SIG-M5 (cell line): ENCODE measurements at regions not wholly inside any gene's neighbourhood (a gene's known extent, or its start where the extent isn't known, plus 50 kb on each side); places are given as distances from the start of the nearest gene placed in this dataset.

ENCODE experiments used
- DNase-seq: peaks from one replicate; lab custom pipeline; 2025; lab: John Stamatoyannopoulos, UW

- no peak for DNase-seq
Measured at GRCh38 chr2:60052601-60053000, 500.9 kb downstream of the BCL11A start.

- DNase-seq = no peak
Measured at GRCh38 chr2:60051991-60052390, 501.5 kb downstream of the BCL11A start.

- no peak for DNase-seq
Measured at GRCh38 chr2:60047944-60048525, 505.4 kb downstream of the BCL11A start.

- no peak for DNase-seq
Measured at GRCh38 chr2:60047347-60047746, 506.1 kb downstream of the BCL11A start.

GRCh38 chr2:60046529-60046928, 506.9 kb downstream of the BCL11A start:
- no peak for DNase-seq

GRCh38 chr2:60045456-60045855, 508.0 kb downstream of the BCL11A start:
- no peak for DNase-seq

- no peak for DNase-seq
Measured at GRCh38 chr2:60044484-60044883, 509.0 kb downstream of the BCL11A start.

GRCh38 chr2:60042023-60042422, 511.4 kb downstream of the BCL11A start:
- DNase-seq = no peak

GRCh38 chr2:60033325-60033724, 520.1 kb downstream of the BCL11A start:
- no peak for DNase-seq

- no peak for DNase-seq
Measured at GRCh38 chr2:60029566-60029883, 523.9 kb downstream of the BCL11A start.

GRCh38 chr2:60028849-60029565, 524.4 kb downstream of the BCL11A start:
- DNase-seq = no peak

- DNase-seq = no peak
Measured at GRCh38 chr2:60025496-60025895, 528.0 kb downstream of the BCL11A start.

GRCh38 chr2:60023256-60023985, 530.0 kb downstream of the BCL11A start:
- no peak for DNase-seq

GRCh38 chr2:60007671-60008070, 545.8 kb downstream of the BCL11A start:
- DNase-seq = no peak

GRCh38 chr2:60003076-60003475, 550.4 kb downstream of the BCL11A start:
- DNase-seq = no peak

- no peak for DNase-seq
Measured at GRCh38 chr2:60002183-60002867, 551.1 kb downstream of the BCL11A start.

- no peak for DNase-seq
Measured at GRCh38 chr2:60000686-60001085, 552.8 kb downstream of the BCL11A start.

GRCh38 chr2:59998324-59998723, 555.1 kb downstream of the BCL11A start:
- no peak for DNase-seq

GRCh38 chr2:59997371-59997770, 556.1 kb downstream of the BCL11A start:
- no peak for DNase-seq

- DNase-seq = no peak
Measured at GRCh38 chr2:59996855-59997254, 556.6 kb downstream of the BCL11A start.

GRCh38 chr2:59993726-59994125, 559.7 kb downstream of the BCL11A start:
- no peak for DNase-seq

- DNase-seq = no peak
Measured at GRCh38 chr2:59988341-59988740, 565.1 kb downstream of the BCL11A start.

- no peak for DNase-seq
Measured at GRCh38 chr2:59986511-59986910, 566.9 kb downstream of the BCL11A start.
